ENCODE measurements at regions not wholly inside any gene's neighbourhood (a gene's known extent, or its start where the extent isn't known, plus 50 kb on each side); places are given as distances from the start of the nearest gene placed in this dataset.
A peak's percentile ranks its signal among the peaks of the same experiment; 100 is the strongest.
"Not testable (repeated sequence)": the region's sequence is repeated elsewhere in the genome, so short reads cannot be mapped to it uniquely, and the experiment has no call there.

DNA sequence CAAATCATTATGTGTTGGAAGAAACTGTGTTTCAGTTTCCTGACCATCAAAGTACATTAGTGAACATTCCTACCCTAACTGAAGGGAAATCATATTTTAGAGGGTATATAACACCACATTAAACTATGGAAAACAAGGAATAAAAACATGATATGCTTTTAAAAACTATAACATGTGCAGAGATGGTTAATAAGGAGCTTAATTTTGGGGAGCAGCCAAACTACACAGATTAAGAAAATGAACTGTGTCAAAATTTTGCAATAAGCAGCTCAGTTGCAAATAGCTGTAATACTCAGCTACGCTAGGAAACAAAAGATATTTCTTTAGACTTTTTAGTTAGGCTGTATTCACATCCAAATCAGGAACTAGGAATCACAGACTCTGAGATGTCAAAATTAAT is 1115.7 kb upstream of the CELF2 start:
- DNase-seq = no peak

DNA sequence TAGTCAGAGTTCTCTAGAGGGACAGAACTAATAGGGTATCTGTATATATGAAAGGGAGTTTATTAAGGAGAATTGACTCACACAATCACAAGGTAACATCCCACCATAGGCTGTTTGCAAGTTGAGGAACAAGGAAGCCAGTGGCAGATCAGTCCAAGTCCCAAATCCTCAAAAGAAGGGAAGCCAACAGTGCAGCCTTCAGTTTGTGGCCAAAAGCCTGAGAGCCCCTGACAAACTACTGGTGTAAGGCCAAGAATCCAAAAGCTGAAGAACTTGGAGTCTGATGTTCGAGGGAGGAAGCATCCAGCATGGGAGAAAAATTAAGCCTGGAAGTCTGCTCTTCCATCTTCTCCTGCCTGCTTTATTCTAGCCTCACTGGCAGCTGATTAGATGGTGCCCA is 1107.2 kb upstream of the CELF2 start:
- DNase-seq = no peak

DNA sequence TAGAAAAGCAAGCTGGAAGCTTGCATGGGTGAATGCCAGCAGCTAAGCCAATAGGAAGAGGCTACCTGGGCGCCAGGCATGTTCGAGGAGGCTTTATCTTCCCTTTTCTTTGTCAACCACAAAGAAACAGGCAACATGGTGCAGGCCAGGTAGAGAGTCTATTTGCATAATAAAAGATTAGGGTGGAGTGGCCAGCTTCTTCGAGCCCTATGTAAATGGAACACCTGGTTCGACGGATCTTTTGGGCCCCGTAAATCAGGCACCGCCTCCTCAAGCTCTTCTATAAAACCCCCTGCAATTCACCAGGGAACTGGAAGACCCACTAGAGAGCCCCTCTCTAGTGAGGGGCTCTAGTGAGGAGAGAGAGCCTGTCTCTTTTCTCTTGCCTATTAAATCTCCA is 1106.2 kb upstream of the CELF2 start:
- no peak for DNase-seq

DNA sequence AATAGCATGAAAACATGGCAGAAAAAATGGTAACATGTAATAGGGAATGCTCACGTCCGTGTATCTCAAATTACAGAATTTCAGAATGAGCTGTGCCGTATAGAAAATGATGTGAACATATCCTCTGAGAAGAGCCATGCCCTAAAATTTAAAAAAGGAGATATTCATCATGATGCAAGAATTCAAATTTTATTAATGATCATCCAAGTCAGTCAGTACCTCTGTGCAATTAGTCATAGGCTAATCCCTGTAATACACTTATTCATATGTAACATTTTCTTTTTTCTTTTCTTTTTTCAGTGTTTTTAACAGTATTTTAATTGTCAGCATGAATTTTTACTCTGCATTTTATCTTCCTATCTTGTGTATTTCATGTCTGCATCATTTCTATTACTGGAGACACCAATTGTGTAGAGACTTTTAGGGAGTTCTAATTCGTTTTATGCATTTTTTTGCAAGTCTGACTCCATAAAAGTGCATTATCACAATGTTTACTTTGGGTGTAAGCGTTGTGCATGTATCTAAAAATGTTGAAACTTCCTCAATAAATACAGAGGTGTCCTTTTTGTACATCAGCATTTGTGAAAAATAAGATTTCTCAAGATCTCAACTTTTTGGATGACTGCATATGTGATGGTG is 1103.7 kb upstream of the CELF2 start:
- no peak for DNase-seq

DNA sequence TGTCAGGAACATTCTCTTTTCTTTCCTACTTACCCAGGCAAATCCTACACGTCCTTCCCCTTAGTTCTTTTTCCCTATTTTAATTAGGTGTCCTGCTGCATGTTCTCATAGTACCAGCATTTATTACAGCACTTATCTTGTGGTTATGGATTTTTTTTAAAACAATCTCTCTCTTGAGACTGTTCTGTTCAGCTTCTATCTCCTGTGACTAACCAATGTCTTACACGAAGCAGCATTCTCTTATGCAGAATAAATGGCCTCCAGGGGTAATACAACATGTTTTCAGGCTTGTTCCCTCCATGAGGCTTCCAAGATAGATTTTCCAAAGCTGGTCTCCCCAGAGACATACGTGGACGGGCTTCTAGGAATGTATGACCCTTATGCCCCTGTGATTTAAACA is 1096.1 kb upstream of the CELF2 start:
- no peak for DNase-seq

DNA sequence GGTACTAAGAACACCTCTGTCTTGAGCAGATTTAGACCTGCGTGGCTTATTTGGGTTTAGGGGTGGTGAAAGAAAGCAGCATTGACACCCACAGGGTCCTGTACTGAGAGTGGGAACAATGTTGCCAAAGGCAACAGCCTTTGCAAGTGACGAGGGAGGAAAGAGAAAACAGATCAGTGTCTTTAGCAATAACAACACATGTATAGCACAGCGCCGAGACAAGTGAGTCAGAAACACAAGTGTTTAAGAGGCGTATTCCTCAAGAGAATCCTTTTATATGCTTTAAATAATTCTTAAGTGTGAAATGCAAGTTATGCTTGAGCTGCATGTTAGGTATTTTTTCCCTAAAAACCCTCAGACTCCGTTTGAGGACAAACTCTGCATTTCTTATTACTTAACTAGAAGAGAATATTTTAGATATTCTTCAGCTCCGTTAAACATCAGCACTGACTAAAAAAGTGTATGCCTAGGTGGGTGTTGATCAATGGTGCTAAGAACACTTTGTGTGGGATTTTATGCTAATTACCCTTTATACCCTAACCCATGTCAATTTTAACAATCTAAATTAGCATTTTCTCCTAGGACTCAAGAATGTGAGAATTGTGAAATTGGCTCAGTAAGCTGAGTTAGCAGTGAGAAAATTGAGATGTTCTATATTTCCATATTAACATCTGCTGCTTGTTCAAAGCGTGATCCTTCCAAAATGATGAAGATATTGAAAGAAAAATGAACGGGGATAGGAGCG is 1095.4 kb upstream of the CELF2 start:
- DNase-seq = no peak

DNA sequence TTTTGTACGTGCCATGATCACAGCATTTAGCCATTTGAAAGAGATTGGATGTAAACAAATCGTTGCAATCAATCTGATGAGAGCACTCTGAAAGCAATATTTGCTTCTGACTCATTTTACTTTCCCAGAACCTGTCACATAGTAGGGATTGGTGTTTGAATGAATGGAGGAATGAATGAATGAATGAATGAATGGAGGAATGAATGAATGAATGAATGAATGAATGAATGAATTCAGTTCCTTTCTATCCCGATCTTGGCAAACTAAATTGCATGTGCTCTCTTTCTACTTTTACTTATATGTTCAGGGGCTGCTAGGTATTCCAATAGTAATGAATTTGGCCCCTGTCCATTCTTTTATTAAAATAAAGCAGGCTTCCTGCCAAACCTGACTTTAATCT is 1091.7 kb upstream of the CELF2 start:
- DNase-seq = no peak

DNA sequence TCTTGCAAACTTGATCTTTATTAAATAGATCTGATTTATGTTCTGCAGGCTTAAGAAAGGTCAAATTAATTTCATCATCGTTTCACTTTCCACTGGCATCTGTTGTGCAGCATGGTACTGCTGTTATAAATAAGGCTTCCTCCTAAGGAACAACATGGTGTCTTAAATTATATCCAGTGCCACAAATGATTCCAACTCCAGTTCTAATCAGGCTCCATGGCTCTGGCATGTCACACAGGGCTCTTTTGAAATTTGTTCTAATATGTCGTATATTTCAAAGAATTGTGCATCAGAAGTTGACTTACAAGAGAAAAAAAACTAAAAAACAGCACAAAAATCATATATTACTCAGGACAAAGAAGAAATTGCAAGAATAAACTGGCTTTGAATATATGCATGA is 1090.8 kb upstream of the CELF2 start:
- DNase-seq = no peak

DNA sequence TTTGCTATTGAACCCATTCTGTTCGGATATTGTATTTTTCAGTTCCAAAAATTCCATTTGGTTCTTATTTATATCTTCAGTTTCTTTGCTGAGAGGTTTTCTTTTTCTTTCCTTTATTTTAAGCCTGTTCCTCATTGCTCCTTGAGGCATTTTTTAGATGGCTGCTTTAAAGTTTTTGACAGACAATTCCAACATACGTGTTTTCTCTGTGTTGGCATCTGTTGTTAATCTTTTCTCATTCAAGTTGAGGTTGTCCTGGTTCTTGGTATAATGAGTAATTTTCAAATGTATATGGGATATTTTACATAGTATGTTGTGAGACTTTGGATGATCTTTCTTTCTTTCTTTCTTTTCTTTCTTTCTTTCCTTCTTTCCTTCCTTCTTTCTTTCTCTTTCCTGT is 1078.0 kb upstream of the CELF2 start:
- DNase-seq = no peak

DNA sequence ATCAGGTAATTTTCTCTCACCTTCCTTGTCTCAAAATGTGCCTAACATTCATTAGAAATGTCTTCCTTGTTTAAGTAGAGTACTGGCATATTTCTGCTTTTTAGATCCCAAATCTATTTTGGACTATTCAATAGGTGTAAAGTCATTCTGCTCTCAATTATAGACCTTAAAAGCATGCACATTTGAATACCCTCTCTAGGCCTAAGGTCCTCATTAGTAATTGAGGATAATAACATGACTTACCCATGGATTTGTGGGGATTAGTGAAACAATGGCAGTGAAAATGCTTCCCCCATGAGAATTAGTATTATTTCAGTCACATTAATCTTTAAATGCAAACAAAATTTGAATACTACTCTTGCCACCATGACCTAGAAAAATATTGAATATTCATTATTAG is 1073.0 kb upstream of the CELF2 start:
- DNase-seq = no peak

DNA sequence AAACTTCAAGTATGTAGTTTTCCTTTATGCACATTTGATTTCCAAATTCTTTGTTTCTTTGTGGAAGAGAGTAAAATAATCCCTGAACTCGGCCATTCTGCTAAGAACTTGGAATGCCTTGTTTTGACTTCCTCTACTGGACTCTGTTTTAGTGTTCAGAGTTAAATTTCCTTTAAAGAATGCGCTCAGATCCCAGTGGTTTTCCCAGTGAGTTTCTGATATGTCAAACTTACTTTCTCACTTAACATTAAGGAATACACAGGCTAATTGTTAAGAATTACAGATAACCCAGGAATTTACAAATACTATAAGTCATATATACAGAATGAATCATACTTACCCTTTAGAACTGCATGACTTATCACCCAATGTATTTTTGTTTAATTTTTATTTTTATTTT is 1067.6 kb upstream of the CELF2 start:
- no peak for DNase-seq

DNA sequence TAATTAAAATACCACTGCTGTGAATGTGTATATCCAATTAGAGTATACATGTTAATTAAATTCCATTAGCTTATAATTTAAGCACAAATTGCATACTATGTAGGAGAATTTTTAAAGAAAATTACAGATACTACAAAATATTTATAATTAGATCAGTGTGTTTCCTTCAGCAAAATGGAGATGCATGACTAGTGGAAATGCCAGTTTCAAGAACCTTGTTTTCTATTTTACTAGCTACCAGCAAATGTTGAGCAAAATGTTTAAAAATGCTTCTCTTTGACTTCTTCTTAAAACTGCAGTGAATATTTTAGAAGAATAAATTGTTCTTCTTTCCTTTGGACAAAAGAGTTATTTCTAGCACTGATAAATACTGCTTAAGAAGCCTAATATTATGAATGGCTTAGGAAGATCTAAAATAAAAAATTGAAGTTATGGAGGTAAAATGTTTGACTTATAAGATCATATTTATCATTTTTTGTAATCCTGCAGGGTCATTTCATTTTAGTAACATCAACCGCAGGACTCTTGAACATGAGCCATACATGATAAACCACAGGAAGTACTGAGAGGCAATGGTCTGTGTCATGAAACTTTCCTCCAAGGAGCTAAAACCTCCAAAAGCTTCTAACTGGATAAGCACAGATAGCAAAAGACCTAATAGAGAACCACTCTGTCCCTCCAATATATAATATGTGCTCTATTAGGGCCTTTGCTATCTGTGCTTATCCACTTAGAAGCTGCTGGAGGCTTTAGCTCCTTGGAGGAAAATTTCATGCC is 1066.0 kb upstream of the CELF2 start:
- no peak for DNase-seq

DNA sequence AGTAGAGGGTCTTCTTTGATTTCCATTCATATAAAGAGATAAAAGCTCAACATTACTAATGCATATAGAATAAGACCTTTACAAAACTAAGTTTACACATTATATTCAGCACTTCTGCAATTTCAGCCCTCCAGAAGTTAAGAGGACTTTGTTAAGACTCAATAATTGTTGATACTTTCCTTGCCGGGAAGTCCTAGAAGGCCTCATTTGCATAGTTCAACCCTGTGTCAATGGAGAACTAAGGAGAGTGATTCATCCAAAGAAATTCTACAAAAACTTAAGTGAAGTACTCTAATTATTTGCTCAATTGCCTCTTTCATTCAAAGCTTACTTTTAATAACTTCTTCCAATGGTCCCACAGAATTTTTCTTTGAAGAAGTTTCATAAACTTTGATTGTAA is 1060.3 kb upstream of the CELF2 start:
- DNase-seq = peak; percentile 3

DNA sequence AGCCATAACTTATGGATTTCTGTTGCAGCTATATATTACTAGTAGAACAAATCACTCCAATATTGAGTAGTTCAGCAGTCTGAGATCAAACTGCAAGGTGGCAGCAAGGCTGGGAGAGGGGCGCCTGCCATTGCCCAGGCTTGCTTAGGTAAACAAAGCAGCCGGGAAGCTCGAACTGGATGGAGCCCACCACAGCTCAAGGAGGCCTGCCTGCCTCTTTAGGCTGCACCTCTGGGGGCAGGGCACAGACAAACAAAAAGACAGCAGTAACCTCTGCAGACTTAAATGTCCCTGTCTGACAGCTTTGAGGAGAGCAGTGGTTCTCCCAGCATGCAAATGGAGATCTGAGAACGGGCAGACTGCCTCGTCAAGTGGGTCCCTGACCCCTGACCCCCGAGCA is 1059.8 kb upstream of the CELF2 start:
- DNase-seq = not testable (repeated sequence)

DNA sequence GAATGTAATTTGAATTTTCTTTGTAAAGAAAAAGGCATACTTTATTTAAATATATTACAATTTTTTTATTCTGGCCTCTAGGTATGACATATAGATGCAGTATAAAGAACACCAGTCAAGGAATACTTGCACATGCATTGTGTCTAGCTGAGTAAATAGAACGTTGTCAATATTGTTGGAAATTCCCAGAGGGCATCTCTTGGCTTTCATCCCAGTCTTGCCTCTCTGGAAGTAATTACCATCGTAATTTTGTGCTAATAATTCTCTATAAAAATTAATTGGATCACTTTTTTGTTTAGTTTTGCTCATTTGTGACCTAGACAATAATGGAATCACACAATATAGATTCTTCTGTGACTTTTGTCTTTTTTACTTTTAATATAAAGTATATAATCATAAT is 1052.3 kb upstream of the CELF2 start:
- DNase-seq = no peak

DNA sequence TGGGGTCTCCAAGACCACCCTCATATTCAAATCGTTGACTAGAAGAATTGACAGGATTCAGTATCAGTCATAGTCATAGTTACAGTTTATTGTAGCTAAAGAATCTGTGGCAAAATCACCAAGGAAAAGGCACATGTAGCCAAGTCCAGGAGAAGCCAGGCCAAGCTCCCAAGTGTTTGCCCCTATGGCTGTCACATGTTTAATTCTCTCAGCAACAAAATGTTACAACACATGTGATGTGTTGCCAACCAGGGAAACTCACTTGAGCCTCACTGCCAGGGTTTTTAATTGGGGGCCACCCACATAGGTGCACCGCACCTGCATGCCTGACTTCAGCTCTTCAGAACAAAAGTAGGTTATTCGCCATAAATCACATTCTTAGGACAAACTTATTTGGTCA is 1030.9 kb upstream of the CELF2 start:
- DNase-seq = no peak

DNA sequence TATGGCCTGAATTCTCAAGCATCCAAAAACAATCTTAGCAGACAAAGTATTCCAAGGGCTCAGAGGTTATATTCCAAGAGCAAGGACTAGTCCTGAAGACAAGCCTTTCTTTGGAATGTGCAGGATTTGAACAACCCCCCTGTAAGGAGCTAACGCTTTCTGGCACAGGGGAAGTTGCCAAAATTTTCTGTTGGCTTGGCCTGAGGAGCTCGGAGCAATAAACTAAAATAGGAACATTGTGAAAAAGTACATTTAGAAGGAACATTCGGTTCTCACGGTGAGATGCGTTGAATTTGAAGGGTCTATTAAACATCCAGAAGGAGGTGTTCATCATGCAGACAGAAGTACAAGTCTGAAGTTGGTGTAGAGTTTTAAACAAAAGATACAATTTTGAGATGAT is 1030.5 kb upstream of the CELF2 start:
- DNase-seq = no peak

DNA sequence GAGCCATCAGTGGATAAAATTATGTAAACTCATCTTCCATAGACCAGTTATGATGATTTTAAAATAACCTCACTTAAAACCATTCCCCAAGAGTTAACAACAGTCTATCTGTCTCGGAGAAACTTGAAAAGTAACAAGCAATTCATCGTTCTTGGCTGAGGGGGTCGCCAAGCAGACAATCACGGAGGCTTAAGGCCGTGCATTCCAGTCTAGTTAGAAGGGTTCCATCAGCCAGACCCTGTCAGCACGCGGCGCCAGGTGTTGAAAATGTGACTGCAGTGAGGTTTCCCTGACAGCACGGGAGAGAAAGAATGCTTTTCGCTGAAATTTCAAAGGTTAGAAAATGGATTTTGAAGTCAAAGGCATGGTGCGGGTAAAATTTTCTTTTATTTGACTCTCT is 1025.0 kb upstream of the CELF2 start:
- DNase-seq = no peak

DNA sequence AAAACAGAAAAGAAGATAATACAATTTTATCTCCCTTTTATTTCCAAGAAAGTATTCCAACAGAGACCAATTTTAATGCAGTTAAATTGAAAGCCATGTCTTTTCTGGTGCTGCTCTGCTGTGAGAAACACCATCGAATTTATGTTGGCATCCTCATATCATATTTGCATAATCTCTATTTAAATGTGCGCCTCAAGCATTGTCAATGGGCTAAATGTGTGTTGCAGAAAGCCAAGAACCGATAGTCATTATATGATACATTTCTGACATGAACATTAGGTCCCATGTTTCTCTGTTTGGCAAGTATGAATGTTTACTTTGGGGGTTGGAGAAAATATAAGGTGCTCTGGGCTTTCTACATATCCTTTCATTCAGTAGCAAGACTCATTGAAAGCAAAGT is 1023.5 kb upstream of the CELF2 start:
- DNase-seq = no peak

DNA sequence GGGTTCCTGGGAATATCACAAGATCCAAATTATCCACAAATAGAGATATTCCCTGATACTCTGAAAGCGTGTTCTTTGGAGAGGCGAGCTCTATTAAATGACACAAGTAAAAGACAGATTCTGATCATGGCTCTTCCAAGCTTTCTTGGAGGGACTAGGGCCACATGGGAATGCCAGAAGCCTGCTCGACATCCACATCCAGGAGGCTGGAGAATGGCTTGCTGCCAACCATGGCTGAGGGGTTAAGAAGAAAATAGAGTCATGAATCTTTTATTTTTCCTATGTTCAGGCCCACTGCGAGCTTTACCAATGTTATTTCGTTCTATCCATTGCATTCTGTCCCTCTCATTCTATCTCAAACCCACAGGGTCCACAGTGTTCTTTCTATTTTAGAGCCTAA is 1018.0 kb upstream of the CELF2 start:
- no peak for DNase-seq

DNA sequence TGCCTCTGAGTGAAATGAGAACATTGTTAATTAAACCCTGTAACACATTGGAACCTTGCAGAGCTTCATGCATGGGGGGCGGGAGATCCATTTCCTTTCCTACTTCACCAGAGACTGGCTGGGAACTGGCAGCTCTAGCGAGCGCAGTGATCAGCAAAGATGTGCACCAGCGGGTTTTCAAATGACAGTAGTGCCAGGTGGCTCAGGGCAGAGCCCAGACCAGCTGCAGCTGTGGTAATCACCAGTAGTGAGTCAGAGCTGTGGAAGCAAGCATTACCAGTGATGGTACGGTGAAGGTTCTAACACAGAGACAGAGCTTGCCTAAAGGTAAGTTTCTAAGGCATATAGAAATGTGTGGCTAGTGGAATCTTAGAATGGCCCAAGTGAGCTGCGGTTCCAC is 1009.7 kb upstream of the CELF2 start:
- DNase-seq = no peak

DNA sequence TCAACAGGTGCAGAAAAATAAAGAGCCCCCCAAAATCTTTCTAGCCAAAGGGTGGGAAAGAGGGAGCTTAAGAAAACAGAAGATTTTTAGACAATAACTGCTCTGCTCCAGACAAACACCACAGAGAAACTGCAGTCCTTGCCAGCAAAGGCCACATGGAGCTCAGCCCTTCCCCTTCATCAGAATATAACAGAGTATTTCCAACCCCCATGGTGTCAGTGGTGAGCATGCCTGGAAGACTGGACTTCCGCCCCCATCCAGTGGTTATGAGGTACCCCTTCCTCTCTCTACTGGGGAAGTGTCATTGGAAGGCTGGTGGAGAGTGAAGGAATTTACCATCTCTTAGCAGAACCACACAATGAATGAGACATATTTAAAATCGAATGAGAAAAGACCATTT is 1007.3 kb upstream of the CELF2 start:
- no peak for DNase-seq

DNA sequence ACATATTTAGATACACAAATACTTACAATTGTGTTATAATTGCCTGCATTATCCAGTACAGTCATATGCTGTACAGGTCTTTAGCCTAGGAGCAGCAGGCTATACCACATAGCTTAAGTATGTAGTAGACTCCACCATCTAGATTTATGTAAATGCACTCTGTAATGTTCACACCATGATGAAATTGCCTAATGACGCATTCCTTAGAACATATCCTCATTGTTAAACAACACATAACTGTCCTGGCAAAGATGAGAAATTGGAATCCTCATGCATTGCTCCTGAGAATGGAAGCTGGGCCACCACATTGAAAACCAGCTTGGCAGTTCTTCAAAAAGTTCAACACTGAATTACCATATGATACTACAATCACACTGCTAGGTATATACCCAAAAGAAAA is 1002.8 kb upstream of the CELF2 start:
- DNase-seq = no peak

DNA sequence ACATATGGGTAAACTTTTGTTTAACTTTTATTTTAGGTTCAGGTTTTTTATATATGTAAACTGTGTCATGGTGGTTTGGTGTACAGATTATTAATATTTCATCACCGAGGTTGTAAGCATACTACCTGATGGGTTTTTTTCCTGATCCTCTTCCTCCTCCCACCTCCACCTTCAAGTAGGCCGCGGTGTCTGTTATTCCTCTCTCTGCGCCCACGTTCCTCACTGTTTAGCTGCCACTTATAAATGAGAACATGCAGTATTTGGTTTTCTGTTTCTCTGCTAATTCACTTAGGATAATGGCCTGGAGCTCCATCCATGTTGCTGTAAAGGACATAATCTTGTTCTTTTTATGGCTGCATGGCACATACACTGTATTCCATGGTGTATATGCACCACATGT is 1000.0 kb upstream of the CELF2 start:
- DNase-seq = no peak
